Sigmoid colon (tissue), 4 donors: ENCODE measurements at regions not wholly inside any gene's neighbourhood (a gene's known extent, or its start where the extent isn't known, plus 50 kb on each side); places are given as distances from the start of the nearest gene placed in this dataset.
"Not testable (repeated sequence)": the region's sequence is repeated elsewhere in the genome, so short reads cannot be mapped to it uniquely, and the experiment has no call there.

Experiments
- POLR2AphosphoS5 ChIP-seq, 4 donors: sonication (generic); formaldehyde crosslinking; IDR thresholded peaks; one replicate each; pipeline ENCODE4 v1.6.1; 2017; ENCODE audit warnings: antibody characterized with exemption in 4 of 4
- TF ChIP-seq, protein P1 (sequence below), 4 experiments: fragments of 450-650 bp in 3 of 4; fragments of 200-600 bp in 1 of 4; IDR thresholded peaks; one replicate each; pipeline ENCODE4 v1.5.1; 2016 to 2019; ENCODE audit warnings: antibody characterized with exemption in 4 of 4, mild to moderate bottlenecking in 3 of 4, moderate library complexity in 2 of 4

DNA sequence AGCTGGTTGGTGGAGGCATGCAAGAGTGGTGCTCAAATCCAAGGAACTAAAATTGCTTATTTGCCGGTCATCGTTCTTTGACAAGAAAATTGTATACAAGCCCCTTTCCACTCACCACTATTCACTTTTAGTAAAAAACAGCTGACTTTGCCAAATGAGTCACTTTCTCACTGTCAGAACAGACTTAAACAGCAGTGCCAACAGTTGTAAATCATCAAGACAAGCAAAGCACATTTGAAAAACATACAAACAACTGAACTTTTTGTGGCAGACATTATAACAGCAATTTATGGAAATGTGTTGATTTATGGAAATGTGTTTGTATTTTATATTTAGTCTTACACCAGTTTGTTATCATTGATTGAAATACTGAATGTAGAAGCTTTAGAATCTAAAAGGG, 112.8 kb upstream of the SAMD11 start:
- TF ChIP-seq, protein P1, sequence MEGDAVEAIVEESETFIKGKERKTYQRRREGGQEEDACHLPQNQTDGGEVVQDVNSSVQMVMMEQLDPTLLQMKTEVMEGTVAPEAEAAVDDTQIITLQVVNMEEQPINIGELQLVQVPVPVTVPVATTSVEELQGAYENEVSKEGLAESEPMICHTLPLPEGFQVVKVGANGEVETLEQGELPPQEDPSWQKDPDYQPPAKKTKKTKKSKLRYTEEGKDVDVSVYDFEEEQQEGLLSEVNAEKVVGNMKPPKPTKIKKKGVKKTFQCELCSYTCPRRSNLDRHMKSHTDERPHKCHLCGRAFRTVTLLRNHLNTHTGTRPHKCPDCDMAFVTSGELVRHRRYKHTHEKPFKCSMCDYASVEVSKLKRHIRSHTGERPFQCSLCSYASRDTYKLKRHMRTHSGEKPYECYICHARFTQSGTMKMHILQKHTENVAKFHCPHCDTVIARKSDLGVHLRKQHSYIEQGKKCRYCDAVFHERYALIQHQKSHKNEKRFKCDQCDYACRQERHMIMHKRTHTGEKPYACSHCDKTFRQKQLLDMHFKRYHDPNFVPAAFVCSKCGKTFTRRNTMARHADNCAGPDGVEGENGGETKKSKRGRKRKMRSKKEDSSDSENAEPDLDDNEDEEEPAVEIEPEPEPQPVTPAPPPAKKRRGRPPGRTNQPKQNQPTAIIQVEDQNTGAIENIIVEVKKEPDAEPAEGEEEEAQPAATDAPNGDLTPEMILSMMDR (IDR thresholded peaks at IDR 0.05) = not testable (repeated sequence)
- not testable (repeated sequence) for TF ChIP-seq POLR2AphosphoS5 (IDR thresholded peaks at IDR 0.05)
